WTC11 (cell line): ENCODE measurements at regions not wholly inside any gene's neighbourhood (a gene's known extent, or its start where the extent isn't known, plus 50 kb on each side); places are given as distances from the start of the nearest gene placed in this dataset.

Source experiments
- ATAC-seq: fragments of 200-7000 bp; cut with Tn5 transposase; 2 replicates; pipeline ENCODE4 v1.10.0; 2021; ENCODE audit warnings: mild to moderate bottlenecking, moderate library complexity
- CTCF ChIA-PET: fragments of 300-600 bp; sonication (Branson Sonifier 250); formaldehyde crosslinking; loops from one replicate; lab custom pipeline; 2021; ENCODE audit warnings: antibody characterized with exemption; lab: Charles Lee
- POLR2A ChIA-PET: fragments of 350-600 bp; sonication (Branson Sonifier 250); formaldehyde crosslinking; loops from one replicate; lab custom pipeline; 2021; ENCODE audit warnings: antibody characterized with exemption; lab: Charles Lee
- DNase-seq: peaks from one replicate; pipeline ENCODE4 v3.0.0; 2021; ENCODE audit warnings: low spot score
- H3K27ac Mint-ChIP-seq: 2 replicates; pipeline ENCODE4 v1.8.0; 2021; ENCODE audit warnings: mixed read lengths
- H3K27me3 Mint-ChIP-seq: 2 replicates; pipeline ENCODE4 v1.8.0; 2021; ENCODE audit warnings: low read depth, mild to moderate bottlenecking, moderate library complexity, mixed read lengths
- H3K36me3 Mint-ChIP-seq: 2 replicates; pipeline ENCODE4 v1.8.0; 2021; ENCODE audit warnings: mixed read lengths
- H3K4me1 Mint-ChIP-seq: 2 replicates; pipeline ENCODE4 v1.8.0; 2022; ENCODE audit warnings: mixed read lengths
- H3K4me3 Mint-ChIP-seq: 2 replicates; pipeline ENCODE4 v1.8.0; 2021; ENCODE audit warnings: mild to moderate bottlenecking, moderate library complexity, mixed read lengths
- H3K9me3 Mint-ChIP-seq: 2 replicates; pipeline ENCODE4 v1.8.0; 2021; ENCODE audit warnings: mixed read lengths
- CREB1 ChIP-seq: sonication (generic); formaldehyde crosslinking; IDR thresholded peaks from 2 replicates; pipeline ENCODE4 v1.8.0; 2023; ENCODE audit warnings: mild to moderate bottlenecking, missing genetic modification reagents
- CREM ChIP-seq: sonication (generic); formaldehyde crosslinking; IDR thresholded peaks from 2 replicates; pipeline ENCODE4 v1.8.1; 2022; ENCODE audit warnings: mild to moderate bottlenecking, missing genetic modification reagents, moderate library complexity
- EMX1 ChIP-seq: fragments of 250-450 bp; sonication (Bioruptor Pico); IDR thresholded peaks from 2 replicates; pipeline ENCODE4 v1.8.0; 2021; ENCODE audit warnings: mild to moderate bottlenecking
- ETV6 ChIP-seq: sonication (generic); formaldehyde crosslinking; IDR thresholded peaks from 2 replicates; pipeline ENCODE4 v1.8.1; 2022; ENCODE audit warnings: mild to moderate bottlenecking, missing genetic modification reagents
- GTF2I ChIP-seq: fragments of 250-450 bp; sonication (Bioruptor Pico); conservative IDR thresholded peaks from 2 replicates; pipeline ENCODE4 v1.4.0; 2021; ENCODE audit warnings: mild to moderate bottlenecking
- SMAD3 ChIP-seq: sonication (generic); formaldehyde crosslinking; IDR thresholded peaks from 2 replicates; pipeline ENCODE4 v1.8.0; 2022; ENCODE audit warnings: missing genetic modification reagents, mild to moderate bottlenecking, borderline replicate concordance
- TEAD1 ChIP-seq: sonication (generic); formaldehyde crosslinking; IDR thresholded peaks from 2 replicates; pipeline ENCODE4 v1.8.0; 2022; ENCODE audit warnings: mild to moderate bottlenecking, missing genetic modification reagents
- ZNF121 ChIP-seq: sonication (generic); formaldehyde crosslinking; IDR thresholded peaks from 2 replicates; pipeline ENCODE4 v1.8.0; 2023; ENCODE audit warnings: missing genetic modification reagents
- ZNF232 ChIP-seq: sonication (generic); formaldehyde crosslinking; IDR thresholded peaks from 2 replicates; pipeline ENCODE4 v1.8.0; 2022; ENCODE audit warnings: mild to moderate bottlenecking, missing genetic modification reagents
- TF ChIP-seq, protein P1 (sequence below): sonication (generic); formaldehyde crosslinking; IDR thresholded peaks from 2 replicates; pipeline ENCODE4 v1.8.0; 2022; ENCODE audit warnings: mild to moderate bottlenecking, missing genetic modification reagents
- TF ChIP-seq, protein P2 (sequence below): sonication (generic); formaldehyde crosslinking; IDR thresholded peaks from 2 replicates; pipeline ENCODE4 v1.8.0; 2022; ENCODE audit warnings: mild to moderate bottlenecking, missing genetic modification reagents
- TF ChIP-seq, protein P3 (sequence below): sonication (generic); formaldehyde crosslinking; IDR thresholded peaks from 2 replicates; pipeline ENCODE4 v1.8.1; 2023; ENCODE audit warnings: mild to moderate bottlenecking, missing genetic modification reagents, borderline replicate concordance
- TF ChIP-seq, protein P4 (sequence below): sonication (generic); formaldehyde crosslinking; IDR thresholded peaks from 2 replicates; pipeline ENCODE4 v1.8.1; 2022; ENCODE audit warnings: missing genetic modification reagents, borderline replicate concordance
- TF ChIP-seq, protein P5 (sequence below): sonication (generic); formaldehyde crosslinking; IDR thresholded peaks from 2 replicates; pipeline ENCODE4 v1.8.1; 2023; ENCODE audit warnings: mild to moderate bottlenecking, missing genetic modification reagents
- TF ChIP-seq, protein P6 (sequence below): sonication (generic); formaldehyde crosslinking; IDR thresholded peaks from 2 replicates; pipeline ENCODE4 v1.8.0; 2023; ENCODE audit warnings: missing genetic modification reagents, mild to moderate bottlenecking, borderline replicate concordance
- TF ChIP-seq, protein P7 (sequence below): sonication (generic); formaldehyde crosslinking; IDR thresholded peaks from 2 replicates; pipeline ENCODE4 v1.8.1; 2023; ENCODE audit warnings: mild to moderate bottlenecking, missing genetic modification reagents
- TF ChIP-seq, protein P8 (sequence below): fragments of 250-450 bp; sonication (Bioruptor Pico); IDR thresholded peaks from 2 replicates; pipeline ENCODE4 v2.1.2; 2022; ENCODE audit warnings: mild to moderate bottlenecking, moderate library complexity
- TF ChIP-seq, protein P9 (sequence below): sonication (generic); formaldehyde crosslinking; IDR thresholded peaks from 2 replicates; pipeline ENCODE4 v1.8.1; 2022; ENCODE audit warnings: mild to moderate bottlenecking, moderate library complexity, missing genetic modification reagents

DNA sequence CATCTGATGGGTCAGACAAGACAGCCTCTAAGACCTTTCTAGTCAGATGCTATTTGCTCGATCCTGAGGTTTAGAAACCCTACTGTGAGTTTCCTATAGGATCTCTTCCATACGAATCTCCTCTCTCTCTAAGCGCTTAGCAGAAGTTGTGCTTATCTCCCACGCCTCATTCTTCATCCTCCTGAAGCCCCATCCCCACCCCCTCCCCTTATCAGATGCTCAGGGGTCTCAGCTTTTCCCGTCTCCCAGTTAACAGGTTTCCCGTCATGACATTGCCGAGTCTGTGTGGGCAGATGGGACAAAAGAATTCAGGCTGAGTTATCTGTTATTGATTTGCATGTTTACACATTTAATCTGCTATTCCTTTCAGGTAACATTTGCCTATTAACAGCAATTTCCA lies 99.0 kb upstream of the PIRT start:
- Mint-ChIP-seq H3K27me3 (peaks cover 3% of the 10 kb centered on the region), H3K9me3 (peaks cover 81% of the 10 kb centered on the region), H3K27ac (no peak overlapping the region), H3K4me3 (no peak overlapping the region), H3K4me1 (no peaks in the 10 kb centered on the region), H3K36me3 (peaks cover 65% of the 10 kb centered on the region)
- CTCF ChIA-PET, result no interaction called here
- DNase-seq (no peak), ATAC-seq (no peak)
- POLR2A ChIA-PET, result no interaction called here
- TF ChIP-seq ZNF232 (CRISPR knock-in tag), result no peak
- TF ChIP-seq ETV6 (CRISPR knock-in tag), result no peak
- TF ChIP-seq, protein P1, sequence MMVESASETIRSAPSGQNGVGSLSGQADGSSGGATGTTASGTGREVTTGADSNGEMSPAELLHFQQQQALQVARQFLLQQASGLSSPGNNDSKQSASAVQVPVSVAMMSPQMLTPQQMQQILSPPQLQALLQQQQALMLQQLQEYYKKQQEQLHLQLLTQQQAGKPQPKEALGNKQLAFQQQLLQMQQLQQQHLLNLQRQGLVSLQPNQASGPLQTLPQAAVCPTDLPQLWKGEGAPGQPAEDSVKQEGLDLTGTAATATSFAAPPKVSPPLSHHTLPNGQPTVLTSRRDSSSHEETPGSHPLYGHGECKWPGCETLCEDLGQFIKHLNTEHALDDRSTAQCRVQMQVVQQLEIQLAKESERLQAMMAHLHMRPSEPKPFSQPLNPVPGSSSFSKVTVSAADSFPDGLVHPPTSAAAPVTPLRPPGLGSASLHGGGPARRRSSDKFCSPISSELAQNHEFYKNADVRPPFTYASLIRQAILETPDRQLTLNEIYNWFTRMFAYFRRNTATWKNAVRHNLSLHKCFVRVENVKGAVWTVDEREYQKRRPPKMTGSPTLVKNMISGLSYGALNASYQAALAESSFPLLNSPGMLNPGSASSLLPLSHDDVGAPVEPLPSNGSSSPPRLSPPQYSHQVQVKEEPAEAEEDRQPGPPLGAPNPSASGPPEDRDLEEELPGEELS (CRISPR knock-in tag), result no peak
- TF ChIP-seq, protein P2, sequence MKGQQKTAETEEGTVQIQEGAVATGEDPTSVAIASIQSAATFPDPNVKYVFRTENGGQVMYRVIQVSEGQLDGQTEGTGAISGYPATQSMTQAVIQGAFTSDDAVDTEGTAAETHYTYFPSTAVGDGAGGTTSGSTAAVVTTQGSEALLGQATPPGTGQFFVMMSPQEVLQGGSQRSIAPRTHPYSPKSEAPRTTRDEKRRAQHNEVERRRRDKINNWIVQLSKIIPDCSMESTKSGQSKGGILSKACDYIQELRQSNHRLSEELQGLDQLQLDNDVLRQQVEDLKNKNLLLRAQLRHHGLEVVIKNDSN (CRISPR knock-in tag), result no peak
- no peak for TF ChIP-seq CREB1 (CRISPR knock-in tag)
- TF ChIP-seq, protein P3, sequence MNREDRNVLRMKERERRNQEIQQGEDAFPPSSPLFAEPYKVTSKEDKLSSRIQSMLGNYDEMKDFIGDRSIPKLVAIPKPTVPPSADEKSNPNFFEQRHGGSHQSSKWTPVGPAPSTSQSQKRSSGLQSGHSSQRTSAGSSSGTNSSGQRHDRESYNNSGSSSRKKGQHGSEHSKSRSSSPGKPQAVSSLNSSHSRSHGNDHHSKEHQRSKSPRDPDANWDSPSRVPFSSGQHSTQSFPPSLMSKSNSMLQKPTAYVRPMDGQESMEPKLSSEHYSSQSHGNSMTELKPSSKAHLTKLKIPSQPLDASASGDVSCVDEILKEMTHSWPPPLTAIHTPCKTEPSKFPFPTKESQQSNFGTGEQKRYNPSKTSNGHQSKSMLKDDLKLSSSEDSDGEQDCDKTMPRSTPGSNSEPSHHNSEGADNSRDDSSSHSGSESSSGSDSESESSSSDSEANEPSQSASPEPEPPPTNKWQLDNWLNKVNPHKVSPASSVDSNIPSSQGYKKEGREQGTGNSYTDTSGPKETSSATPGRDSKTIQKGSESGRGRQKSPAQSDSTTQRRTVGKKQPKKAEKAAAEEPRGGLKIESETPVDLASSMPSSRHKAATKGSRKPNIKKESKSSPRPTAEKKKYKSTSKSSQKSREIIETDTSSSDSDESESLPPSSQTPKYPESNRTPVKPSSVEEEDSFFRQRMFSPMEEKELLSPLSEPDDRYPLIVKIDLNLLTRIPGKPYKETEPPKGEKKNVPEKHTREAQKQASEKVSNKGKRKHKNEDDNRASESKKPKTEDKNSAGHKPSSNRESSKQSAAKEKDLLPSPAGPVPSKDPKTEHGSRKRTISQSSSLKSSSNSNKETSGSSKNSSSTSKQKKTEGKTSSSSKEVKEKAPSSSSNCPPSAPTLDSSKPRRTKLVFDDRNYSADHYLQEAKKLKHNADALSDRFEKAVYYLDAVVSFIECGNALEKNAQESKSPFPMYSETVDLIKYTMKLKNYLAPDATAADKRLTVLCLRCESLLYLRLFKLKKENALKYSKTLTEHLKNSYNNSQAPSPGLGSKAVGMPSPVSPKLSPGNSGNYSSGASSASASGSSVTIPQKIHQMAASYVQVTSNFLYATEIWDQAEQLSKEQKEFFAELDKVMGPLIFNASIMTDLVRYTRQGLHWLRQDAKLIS (CRISPR knock-in tag), result no peak
- TF ChIP-seq EMX1 (CRISPR knock-in tag), result no peak
- TF ChIP-seq CREM (CRISPR knock-in tag), result no peak
- TF ChIP-seq GTF2I (CRISPR knock-in tag), result no peak
- TF ChIP-seq TEAD1 (CRISPR knock-in tag), result no peak
- TF ChIP-seq, protein P4, sequence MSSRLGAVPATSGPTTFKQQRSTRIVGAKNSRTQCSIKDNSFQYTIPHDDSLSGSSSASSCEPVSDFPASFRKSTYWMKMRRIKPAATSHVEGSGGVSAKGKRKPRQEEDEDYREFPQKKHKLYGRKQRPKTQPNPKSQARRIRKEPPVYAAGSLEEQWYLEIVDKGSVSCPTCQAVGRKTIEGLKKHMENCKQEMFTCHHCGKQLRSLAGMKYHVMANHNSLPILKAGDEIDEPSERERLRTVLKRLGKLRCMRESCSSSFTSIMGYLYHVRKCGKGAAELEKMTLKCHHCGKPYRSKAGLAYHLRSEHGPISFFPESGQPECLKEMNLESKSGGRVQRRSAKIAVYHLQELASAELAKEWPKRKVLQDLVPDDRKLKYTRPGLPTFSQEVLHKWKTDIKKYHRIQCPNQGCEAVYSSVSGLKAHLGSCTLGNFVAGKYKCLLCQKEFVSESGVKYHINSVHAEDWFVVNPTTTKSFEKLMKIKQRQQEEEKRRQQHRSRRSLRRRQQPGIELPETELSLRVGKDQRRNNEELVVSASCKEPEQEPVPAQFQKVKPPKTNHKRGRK (CRISPR knock-in tag), result no peak
- TF ChIP-seq, protein P5, sequence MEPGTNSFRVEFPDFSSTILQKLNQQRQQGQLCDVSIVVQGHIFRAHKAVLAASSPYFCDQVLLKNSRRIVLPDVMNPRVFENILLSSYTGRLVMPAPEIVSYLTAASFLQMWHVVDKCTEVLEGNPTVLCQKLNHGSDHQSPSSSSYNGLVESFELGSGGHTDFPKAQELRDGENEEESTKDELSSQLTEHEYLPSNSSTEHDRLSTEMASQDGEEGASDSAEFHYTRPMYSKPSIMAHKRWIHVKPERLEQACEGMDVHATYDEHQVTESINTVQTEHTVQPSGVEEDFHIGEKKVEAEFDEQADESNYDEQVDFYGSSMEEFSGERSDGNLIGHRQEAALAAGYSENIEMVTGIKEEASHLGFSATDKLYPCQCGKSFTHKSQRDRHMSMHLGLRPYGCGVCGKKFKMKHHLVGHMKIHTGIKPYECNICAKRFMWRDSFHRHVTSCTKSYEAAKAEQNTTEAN (CRISPR knock-in tag), result no peak
- TF ChIP-seq, protein P6, sequence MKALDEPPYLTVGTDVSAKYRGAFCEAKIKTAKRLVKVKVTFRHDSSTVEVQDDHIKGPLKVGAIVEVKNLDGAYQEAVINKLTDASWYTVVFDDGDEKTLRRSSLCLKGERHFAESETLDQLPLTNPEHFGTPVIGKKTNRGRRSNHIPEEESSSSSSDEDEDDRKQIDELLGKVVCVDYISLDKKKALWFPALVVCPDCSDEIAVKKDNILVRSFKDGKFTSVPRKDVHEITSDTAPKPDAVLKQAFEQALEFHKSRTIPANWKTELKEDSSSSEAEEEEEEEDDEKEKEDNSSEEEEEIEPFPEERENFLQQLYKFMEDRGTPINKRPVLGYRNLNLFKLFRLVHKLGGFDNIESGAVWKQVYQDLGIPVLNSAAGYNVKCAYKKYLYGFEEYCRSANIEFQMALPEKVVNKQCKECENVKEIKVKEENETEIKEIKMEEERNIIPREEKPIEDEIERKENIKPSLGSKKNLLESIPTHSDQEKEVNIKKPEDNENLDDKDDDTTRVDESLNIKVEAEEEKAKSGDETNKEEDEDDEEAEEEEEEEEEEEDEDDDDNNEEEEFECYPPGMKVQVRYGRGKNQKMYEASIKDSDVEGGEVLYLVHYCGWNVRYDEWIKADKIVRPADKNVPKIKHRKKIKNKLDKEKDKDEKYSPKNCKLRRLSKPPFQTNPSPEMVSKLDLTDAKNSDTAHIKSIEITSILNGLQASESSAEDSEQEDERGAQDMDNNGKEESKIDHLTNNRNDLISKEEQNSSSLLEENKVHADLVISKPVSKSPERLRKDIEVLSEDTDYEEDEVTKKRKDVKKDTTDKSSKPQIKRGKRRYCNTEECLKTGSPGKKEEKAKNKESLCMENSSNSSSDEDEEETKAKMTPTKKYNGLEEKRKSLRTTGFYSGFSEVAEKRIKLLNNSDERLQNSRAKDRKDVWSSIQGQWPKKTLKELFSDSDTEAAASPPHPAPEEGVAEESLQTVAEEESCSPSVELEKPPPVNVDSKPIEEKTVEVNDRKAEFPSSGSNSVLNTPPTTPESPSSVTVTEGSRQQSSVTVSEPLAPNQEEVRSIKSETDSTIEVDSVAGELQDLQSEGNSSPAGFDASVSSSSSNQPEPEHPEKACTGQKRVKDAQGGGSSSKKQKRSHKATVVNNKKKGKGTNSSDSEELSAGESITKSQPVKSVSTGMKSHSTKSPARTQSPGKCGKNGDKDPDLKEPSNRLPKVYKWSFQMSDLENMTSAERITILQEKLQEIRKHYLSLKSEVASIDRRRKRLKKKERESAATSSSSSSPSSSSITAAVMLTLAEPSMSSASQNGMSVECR (CRISPR knock-in tag), result no peak
- TF ChIP-seq, protein P7, sequence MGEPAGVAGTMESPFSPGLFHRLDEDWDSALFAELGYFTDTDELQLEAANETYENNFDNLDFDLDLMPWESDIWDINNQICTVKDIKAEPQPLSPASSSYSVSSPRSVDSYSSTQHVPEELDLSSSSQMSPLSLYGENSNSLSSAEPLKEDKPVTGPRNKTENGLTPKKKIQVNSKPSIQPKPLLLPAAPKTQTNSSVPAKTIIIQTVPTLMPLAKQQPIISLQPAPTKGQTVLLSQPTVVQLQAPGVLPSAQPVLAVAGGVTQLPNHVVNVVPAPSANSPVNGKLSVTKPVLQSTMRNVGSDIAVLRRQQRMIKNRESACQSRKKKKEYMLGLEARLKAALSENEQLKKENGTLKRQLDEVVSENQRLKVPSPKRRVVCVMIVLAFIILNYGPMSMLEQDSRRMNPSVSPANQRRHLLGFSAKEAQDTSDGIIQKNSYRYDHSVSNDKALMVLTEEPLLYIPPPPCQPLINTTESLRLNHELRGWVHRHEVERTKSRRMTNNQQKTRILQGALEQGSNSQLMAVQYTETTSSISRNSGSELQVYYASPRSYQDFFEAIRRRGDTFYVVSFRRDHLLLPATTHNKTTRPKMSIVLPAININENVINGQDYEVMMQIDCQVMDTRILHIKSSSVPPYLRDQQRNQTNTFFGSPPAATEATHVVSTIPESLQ, result no peak
- no peak for TF ChIP-seq SMAD3 (CRISPR knock-in tag)
- TF ChIP-seq, protein P8, sequence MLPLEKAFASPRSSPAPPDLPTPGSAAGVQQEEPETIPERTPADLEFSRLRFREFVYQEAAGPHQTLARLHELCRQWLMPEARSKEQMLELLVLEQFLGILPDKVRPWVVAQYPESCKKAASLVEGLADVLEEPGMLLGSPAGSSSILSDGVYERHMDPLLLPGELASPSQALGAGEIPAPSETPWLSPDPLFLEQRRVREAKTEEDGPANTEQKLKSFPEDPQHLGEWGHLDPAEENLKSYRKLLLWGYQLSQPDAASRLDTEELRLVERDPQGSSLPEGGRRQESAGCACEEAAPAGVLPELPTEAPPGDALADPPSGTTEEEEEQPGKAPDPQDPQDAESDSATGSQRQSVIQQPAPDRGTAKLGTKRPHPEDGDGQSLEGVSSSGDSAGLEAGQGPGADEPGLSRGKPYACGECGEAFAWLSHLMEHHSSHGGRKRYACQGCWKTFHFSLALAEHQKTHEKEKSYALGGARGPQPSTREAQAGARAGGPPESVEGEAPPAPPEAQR, result no peak
- TF ChIP-seq, protein P9, sequence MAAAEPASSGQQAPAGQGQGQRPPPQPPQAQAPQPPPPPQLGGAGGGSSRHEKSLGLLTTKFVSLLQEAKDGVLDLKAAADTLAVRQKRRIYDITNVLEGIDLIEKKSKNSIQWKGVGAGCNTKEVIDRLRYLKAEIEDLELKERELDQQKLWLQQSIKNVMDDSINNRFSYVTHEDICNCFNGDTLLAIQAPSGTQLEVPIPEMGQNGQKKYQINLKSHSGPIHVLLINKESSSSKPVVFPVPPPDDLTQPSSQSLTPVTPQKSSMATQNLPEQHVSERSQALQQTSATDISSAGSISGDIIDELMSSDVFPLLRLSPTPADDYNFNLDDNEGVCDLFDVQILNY (CRISPR knock-in tag), result no peak
- TF ChIP-seq ZNF121 (CRISPR knock-in tag), result no peak
